DND-41 (cell line): ENCODE measurements at regions not wholly inside any gene's neighbourhood (a gene's known extent, or its start where the extent isn't known, plus 50 kb on each side); places are given as distances from the start of the nearest gene placed in this dataset.

Experiments
- ATAC-seq: fragments of 200-7000 bp; cut with Tn5 transposase; 3 replicates; pipeline ENCODE4 v1.9.1; 2021; ENCODE audit warnings: low read depth; ENCODE audit not compliant: insufficient read depth
- DNase-seq: peaks from one replicate; pipeline ENCODE4 v3.0.0-alpha.2; 2020
- H2AFZ ChIP-seq: 2 replicates; pipeline ENCODE4 v1.6.0; 2012; ENCODE audit warnings: low read depth, low read length
- H3K27ac ChIP-seq: 2 replicates; pipeline ENCODE4 v1.5.1; 2012; ENCODE audit warnings: low read length, inconsistent platforms
- H3K27me3 ChIP-seq: fragments of 200-600 bp; sonication (generic); 2 replicates; pipeline ENCODE4 v1.6.0; 2012; ENCODE audit warnings: low read length, mild to moderate bottlenecking, inconsistent platforms; ENCODE audit not compliant: insufficient read depth, poor library complexity
- H3K36me3 ChIP-seq: 2 replicates; pipeline ENCODE4 v1.5.1; 2012; ENCODE audit warnings: low read length, inconsistent platforms; ENCODE audit not compliant: insufficient read depth
- H3K4me1 ChIP-seq: 2 replicates; pipeline ENCODE4 v1.5.1; 2012; ENCODE audit warnings: mild to moderate bottlenecking, low read length; ENCODE audit not compliant: insufficient read depth
- H3K4me2 ChIP-seq: 2 replicates; pipeline ENCODE4 v1.6.0; 2012; ENCODE audit warnings: mild to moderate bottlenecking, moderate library complexity, low read length, inconsistent platforms; ENCODE audit not compliant: insufficient read depth
- H3K4me3 ChIP-seq, 2 experiments: fragments of 200-600 bp in 1 of 2; shearing (Covaris generic) in 1 of 2; 2 replicates each; pipeline ENCODE4 v1.5.1; 2012 to 2016; ENCODE audit warnings: inconsistent platforms in 2 of 2, low read length in 2 of 2, mild to moderate bottlenecking in 2 of 2, low read depth in 1 of 2, moderate library complexity in 1 of 2
- H3K79me2 ChIP-seq: 2 replicates; pipeline ENCODE4 v1.6.0; 2012; ENCODE audit warnings: low read length, inconsistent platforms; ENCODE audit not compliant: insufficient read depth
- H3K9ac ChIP-seq: 2 replicates; pipeline ENCODE4 v1.6.0; 2012; ENCODE audit warnings: low read depth, mild to moderate bottlenecking, inconsistent platforms, low read length, moderate library complexity
- H3K9me3 ChIP-seq: 2 replicates; pipeline ENCODE4 v1.5.1; 2012; ENCODE audit warnings: low read length, moderate library complexity, mild to moderate bottlenecking, inconsistent platforms; ENCODE audit not compliant: insufficient read depth, severe bottlenecking
- H4K20me1 ChIP-seq: 2 replicates; pipeline ENCODE4 v1.6.0; 2012; ENCODE audit warnings: low read length; ENCODE audit not compliant: insufficient read depth
- CTCF ChIP-seq: IDR thresholded peaks from 2 replicates; pipeline ENCODE4 v1.5.1; 2012; ENCODE audit warnings: borderline replicate concordance, low read length, moderate library complexity, mild to moderate bottlenecking; ENCODE audit not compliant: poor library complexity, severe bottlenecking; ENCODE audit errors: extremely low read depth
- EZH2 ChIP-seq: IDR thresholded peaks from 3 replicates; pipeline ENCODE4 v1.6.1; 2012; ENCODE audit warnings: borderline replicate concordance, low read depth, mild to moderate bottlenecking, moderate library complexity, low read length, inconsistent platforms; ENCODE audit not compliant: severe bottlenecking

GRCh38 chr12:92987362-92987761 is 58.3 kb upstream of the EEA1 start:
- Histone ChIP-seq H3K27me3 (no peaks in the 10 kb centered on the region), H4K20me1 (no peaks in the 10 kb centered on the region), H3K9me3 (no peaks in the 10 kb centered on the region), H2AFZ (peak overlapping the region; percentile 36; the same call in 1 of the 2 replicates), H3K4me3 (no peak overlapping the region), H3K36me3 (no peaks in the 10 kb centered on the region), H3K9ac (no peak overlapping the region), H3K4me2 (no peak overlapping the region), H3K4me1 (peaks cover 7% of the 10 kb centered on the region), H3K79me2 (no peaks in the 10 kb centered on the region), H3K27ac (no peak overlapping the region)
- ATAC-seq = peak; percentile 87
- peak; percentile 23 for DNase-seq
- TF ChIP-seq EZH2 (no peak), CTCF (peak; percentile 71)

DNA sequence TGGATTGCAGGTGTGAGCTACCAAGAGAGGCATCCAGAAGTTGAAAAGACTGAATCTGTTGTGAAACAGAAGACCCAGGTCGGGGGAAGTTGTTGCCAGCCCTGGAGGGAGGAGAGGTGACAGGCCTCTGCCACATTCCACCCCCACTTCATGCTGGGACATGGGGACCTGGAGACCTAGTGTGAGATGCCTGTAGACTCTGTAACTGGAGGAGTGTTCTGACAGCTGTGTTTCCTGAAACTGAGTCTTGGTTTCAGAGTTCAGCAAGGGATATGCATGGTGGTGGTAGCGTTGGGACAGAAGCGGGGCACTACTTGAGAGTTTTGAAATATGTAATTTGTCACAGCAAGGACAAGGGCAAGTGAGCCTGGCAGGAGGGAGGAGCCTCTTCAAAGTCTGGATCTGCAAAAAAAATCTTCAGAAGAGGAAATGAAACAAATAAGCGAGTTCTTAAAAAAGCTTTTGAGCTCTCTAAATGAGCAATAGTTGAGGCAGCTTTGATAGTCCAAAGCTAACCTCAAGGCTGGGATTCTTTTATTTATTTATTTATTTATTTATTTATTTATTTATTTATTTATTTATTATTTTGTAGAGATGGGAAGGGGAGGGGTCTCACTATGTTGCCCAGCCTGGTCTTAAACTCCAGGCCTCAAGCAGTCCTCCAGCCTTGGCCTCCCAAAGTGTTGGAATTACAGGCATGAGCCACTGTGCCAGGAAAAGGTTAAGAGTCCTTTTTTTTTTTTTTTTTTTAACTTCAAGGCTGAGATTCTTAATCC is 58.9 kb upstream of the EEA1 start:
- H3K36me3 ChIP-seq = no peaks in the 10 kb centered on the region
- H3K9ac ChIP-seq = no peak overlapping the region
- ATAC-seq (peak; percentile 61), DNase-seq (peak; percentile 10)
- peaks cover 7% of the 10 kb centered on the region for H3K4me1 ChIP-seq
- no peaks in the 10 kb centered on the region for H3K79me2 ChIP-seq
- H2AFZ ChIP-seq = peak overlapping the region; percentile 61
- TF ChIP-seq EZH2 = no peak
- TF ChIP-seq CTCF = no peak
- no peak overlapping the region for H3K27ac ChIP-seq
- no peaks in the 10 kb centered on the region for H3K9me3 ChIP-seq
- H3K4me3 ChIP-seq = no peak overlapping the region
- H3K27me3 ChIP-seq = no peaks in the 10 kb centered on the region
- no peaks in the 10 kb centered on the region for H4K20me1 ChIP-seq
- no peak overlapping the region for H3K4me2 ChIP-seq

DNA sequence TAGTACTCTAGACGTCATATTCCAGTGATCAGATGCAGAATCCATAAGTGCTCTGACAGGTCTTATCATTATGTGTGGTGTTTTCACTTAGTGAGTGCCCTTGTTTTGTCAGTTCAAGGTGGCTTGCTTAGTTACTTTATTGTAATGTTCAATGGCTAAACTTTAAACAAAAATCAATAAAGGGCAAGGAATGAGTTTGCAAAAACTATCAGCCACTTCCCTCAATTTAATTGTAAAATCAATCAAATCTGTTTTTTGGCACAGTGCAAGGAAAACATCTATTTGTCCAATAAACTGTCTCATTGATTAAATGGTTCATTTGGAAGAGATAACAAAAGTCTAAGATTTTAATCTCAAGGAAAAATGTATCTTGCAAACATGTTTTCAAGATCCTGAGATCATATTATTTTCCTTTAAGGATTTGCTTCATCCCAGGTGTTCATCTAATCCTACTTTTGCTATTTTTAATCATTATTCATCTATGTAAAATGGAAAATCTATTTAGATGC is 59.6 kb upstream of the EEA1 start:
- Histone ChIP-seq H3K9me3 (peaks cover 6% of the 10 kb centered on the region), H3K27me3 (no peaks in the 10 kb centered on the region), H3K36me3 (no peaks in the 10 kb centered on the region), H2AFZ (no peak overlapping the region), H3K79me2 (no peaks in the 10 kb centered on the region), H3K4me1 (peaks cover 7% of the 10 kb centered on the region), H3K4me3 (no peak overlapping the region), H4K20me1 (no peaks in the 10 kb centered on the region), H3K9ac (no peak overlapping the region), H3K4me2 (no peak overlapping the region), H3K27ac (no peak overlapping the region)
- ATAC-seq = no peak
- TF ChIP-seq CTCF = no peak
- TF ChIP-seq EZH2 = no peak
- no peak for DNase-seq
